Right atrium auricular region (tissue), 2 donors: ENCODE measurements at regions not wholly inside any gene's neighbourhood (a gene's known extent, or its start where the extent isn't known, plus 50 kb on each side); places are given as distances from the start of the nearest gene placed in this dataset.

Source experiments
- DNase-seq: peaks from one replicate; pipeline ENCODE4 v3.0.0-alpha.2; 2019; ENCODE audit warnings: low spot score
- H3K27ac ChIP-seq, 2 donors: fragments of 200-600 bp; sonication (generic); 1 replicate in 1 of 2; 2 replicates in 1 of 2; pipeline ENCODE4 v1.5.1; 2016 to 2019
- H3K27me3 ChIP-seq, 2 donors: fragments of 200-600 bp; sonication (generic); one replicate each; pipeline versions ENCODE4 v1.5.1 to v1.6.0; 2017 to 2019
- H3K36me3 ChIP-seq: fragments of 200-600 bp; sonication (generic); one replicate; pipeline ENCODE4 v1.5.1; 2016
- H3K4me1 ChIP-seq, 2 donors: fragments of 200-600 bp; sonication (generic); one replicate each; pipeline versions ENCODE4 v1.5.1 to v1.6.0; 2017 to 2019
- H3K4me3 ChIP-seq, 2 donors: fragments of 200-600 bp; sonication (generic); 1 replicate in 1 of 2; 2 replicates in 1 of 2; pipeline ENCODE4 v1.5.1; 2017 to 2019; ENCODE audit warnings: mild to moderate bottlenecking in 1 of 2, moderate library complexity in 1 of 2
- H3K9me3 ChIP-seq, 2 donors: fragments of 200-600 bp; sonication (generic); one replicate each; pipeline ENCODE4 v1.5.1; 2019
- CTCF ChIP-seq, 2 donors: fragments of 200-600 bp; sonication (generic); IDR thresholded peaks; one replicate each; pipeline ENCODE4 v1.5.1; 2019; ENCODE audit warnings: antibody characterized with exemption in 2 of 2

GRCh38 chr2:122098306-122098705 is 342.9 kb downstream of the TSN start:
- TF ChIP-seq CTCF (IDR thresholded peaks at IDR 0.05): no peak
- H3K9me3 ChIP-seq: no peaks in the 10 kb centered on the region
- H3K4me3 ChIP-seq: no peak overlapping the region
- no peaks in the 10 kb centered on the region for H3K36me3 ChIP-seq
- DNase-seq: no peak
- no peaks in the 10 kb centered on the region for H3K4me1 ChIP-seq
- no peaks in the 10 kb centered on the region for H3K27me3 ChIP-seq
- no peak overlapping the region for H3K27ac ChIP-seq

- Histone ChIP-seq H3K4me1 (no peaks in the 10 kb centered on the region), H3K36me3 (no peaks in the 10 kb centered on the region), H3K9me3 (no peaks in the 10 kb centered on the region), H3K4me3 (no peak overlapping the region), H3K27ac (no peak overlapping the region), H3K27me3 (no peaks in the 10 kb centered on the region)
- no peak for DNase-seq
- TF ChIP-seq CTCF (IDR thresholded peaks at IDR 0.05): no peak
Measured at GRCh38 chr2:122100346-122100745, 344.9 kb downstream of the TSN start.

- no peaks in the 10 kb centered on the region for H3K4me1 ChIP-seq
- no peak overlapping the region for H3K27ac ChIP-seq
- DNase-seq: no peak
- no peak overlapping the region for H3K4me3 ChIP-seq
- TF ChIP-seq CTCF (IDR thresholded peaks at IDR 0.05): no peak
- H3K36me3 ChIP-seq: no peaks in the 10 kb centered on the region
- H3K27me3 ChIP-seq: no peaks in the 10 kb centered on the region
- no peaks in the 10 kb centered on the region for H3K9me3 ChIP-seq
Measured at GRCh38 chr2:122100756-122101155, 345.3 kb downstream of the TSN start.

GRCh38 chr2:122101319-122101718 is 345.9 kb downstream of the TSN start:
- Histone ChIP-seq H3K36me3 (no peaks in the 10 kb centered on the region), H3K4me1 (no peaks in the 10 kb centered on the region), H3K4me3 (no peak overlapping the region), H3K9me3 (no peaks in the 10 kb centered on the region), H3K27me3 (no peaks in the 10 kb centered on the region), H3K27ac (no peak overlapping the region)
- DNase-seq: no peak
- no peak for TF ChIP-seq CTCF (IDR thresholded peaks at IDR 0.05)

- no peak for TF ChIP-seq CTCF (IDR thresholded peaks at IDR 0.05)
- H3K4me3 ChIP-seq: no peak overlapping the region
- H3K36me3 ChIP-seq: no peaks in the 10 kb centered on the region
- H3K9me3 ChIP-seq: no peaks in the 10 kb centered on the region
- H3K27ac ChIP-seq: no peak overlapping the region
- no peak for DNase-seq
- H3K27me3 ChIP-seq: no peaks in the 10 kb centered on the region
- H3K4me1 ChIP-seq: no peaks in the 10 kb centered on the region
Measured at GRCh38 chr2:122105171-122105876, 349.9 kb downstream of the TSN start.

- Histone ChIP-seq H3K27ac (no peak overlapping the region), H3K4me1 (no peaks in the 10 kb centered on the region), H3K36me3 (no peaks in the 10 kb centered on the region), H3K4me3 (no peak overlapping the region), H3K27me3 (no peaks in the 10 kb centered on the region), H3K9me3 (no peaks in the 10 kb centered on the region)
- no peak for TF ChIP-seq CTCF (IDR thresholded peaks at IDR 0.05)
- DNase-seq: no peak
Measured at GRCh38 chr2:122105877-122106206, 350.4 kb downstream of the TSN start.
